PC-3 (cell line): ENCODE measurements at regions not wholly inside any gene's neighbourhood (a gene's known extent, or its start where the extent isn't known, plus 50 kb on each side); places are given as distances from the start of the nearest gene placed in this dataset.

ENCODE experiments used
- ATAC-seq: fragments of 200-7000 bp; cut with Tn5 transposase; 2 replicates; pipeline ENCODE4 v1.9.1; 2020; ENCODE audit warnings: mild to moderate bottlenecking, moderate library complexity
- BruUV-seq: library from RNA; stranded (reverse); fragments of 400-500 nt; replicated peaks from 2 replicates; lab custom pipeline; 2021; lab: Mats Ljungman, UMichigan
- CTCF ChIA-PET: fragments of 300-600 bp; sonication (Branson Sonifier 250); formaldehyde crosslinking; loops from one replicate; lab custom pipeline; 2022; ENCODE audit warnings: antibody characterized with exemption; lab: Charles Lee
- POLR2A ChIA-PET: fragments of 300-600 bp; sonication (Branson Sonifier 250); formaldehyde crosslinking; loops from one replicate; lab custom pipeline; 2022; ENCODE audit warnings: antibody characterized with exemption; ENCODE audit not compliant: unreplicated experiment; lab: Charles Lee
- DNase-seq: peaks from one replicate; pipeline ENCODE4 v3.0.0-alpha.2; 2015
- H2AFZ ChIP-seq: fragments of 300-600 bp; sonication (generic); 2 replicates; pipeline ENCODE4 v1.6.0; 2016; ENCODE audit warnings: antibody characterized with exemption, low read length
- H3F3A ChIP-seq: fragments of 300-600 bp; sonication (generic); one replicate; pipeline ENCODE4 v1.6.0; 2017; ENCODE audit warnings: antibody characterized with exemption, low read length, control low read depth, mild to moderate bottlenecking; ENCODE audit not compliant: unreplicated experiment
- H3K27ac ChIP-seq: fragments of 300-600 bp; sonication (generic); 2 replicates; pipeline ENCODE4 v1.5.1; 2016; ENCODE audit warnings: mild to moderate bottlenecking, low read length
- H3K27me3 ChIP-seq: fragments of 300-600 bp; sonication (generic); 2 replicates; pipeline ENCODE4 v1.6.1; 2016; ENCODE audit warnings: low read length, mixed read lengths
- H3K36me3 ChIP-seq: fragments of 300-600 bp; sonication (generic); 2 replicates; pipeline ENCODE4 v1.6.1; 2016; ENCODE audit warnings: low read depth, mixed run types, low read length, mixed read lengths
- H3K4me1 ChIP-seq: fragments of 300-600 bp; sonication (generic); 2 replicates; pipeline ENCODE4 v1.5.1; 2016; ENCODE audit warnings: low read length; ENCODE audit not compliant: insufficient read depth
- H3K4me2 ChIP-seq: fragments of 300-600 bp; sonication (generic); 2 replicates; pipeline ENCODE4 v1.6.0; 2016; ENCODE audit warnings: low read length
- H3K4me3 ChIP-seq: fragments of 300-600 bp; sonication (generic); 2 replicates; pipeline ENCODE4 v1.5.1; 2016; ENCODE audit warnings: mild to moderate bottlenecking, low read length, mixed read lengths
- H3K79me2 ChIP-seq: fragments of 300-600 bp; sonication (generic); 2 replicates; pipeline ENCODE4 v1.6.1; 2017; ENCODE audit warnings: low read length, mixed read lengths
- H3K9ac ChIP-seq: fragments of 300-600 bp; sonication (generic); 2 replicates; pipeline ENCODE4 v1.6.0; 2016; ENCODE audit warnings: mild to moderate bottlenecking, low read length
- H3K9me2 ChIP-seq: fragments of 300-600 bp; sonication (generic); replicated peaks from 2 replicates; pipeline ENCODE4 v1.6.1; 2016; ENCODE audit warnings: mixed run types, low read length, mixed read lengths
- H3K9me3 ChIP-seq: fragments of 300-600 bp; sonication (generic); 2 replicates; pipeline ENCODE4 v1.6.1; 2016; ENCODE audit warnings: low read length, mixed read lengths
- H4K20me1 ChIP-seq: fragments of 300-600 bp; sonication (generic); 2 replicates; pipeline ENCODE4 v1.6.1; 2016; ENCODE audit warnings: low read length, mixed read lengths
- EZH2 ChIP-seq: fragments of 300-600 bp; sonication (generic); IDR thresholded peaks from one replicate; pipeline ENCODE4 v1.6.1; 2017; ENCODE audit warnings: antibody characterized with exemption, mild to moderate bottlenecking, low read length; ENCODE audit not compliant: unreplicated experiment
- EZH2phosphoT487 ChIP-seq: fragments of 300-600 bp; sonication (generic); IDR thresholded peaks from 2 replicates; pipeline ENCODE4 v1.6.1; 2018; ENCODE audit warnings: mild to moderate bottlenecking, antibody characterized with exemption, low read length, borderline replicate concordance
- intact Hi-C: fragments of 100-400 bp; cut with micrococcal nuclease; formaldehyde crosslinking; loops from 2 replicates; pipeline ENCODE4 v1.9.0; 2023
- TF ChIP-seq, protein P1 (sequence below): fragments of 300-600 bp; sonication (generic); conservative IDR thresholded peaks from 2 replicates; pipeline ENCODE4 v1.5.1; 2017; ENCODE audit warnings: antibody characterized with exemption, low read depth, mild to moderate bottlenecking, low read length

DNA sequence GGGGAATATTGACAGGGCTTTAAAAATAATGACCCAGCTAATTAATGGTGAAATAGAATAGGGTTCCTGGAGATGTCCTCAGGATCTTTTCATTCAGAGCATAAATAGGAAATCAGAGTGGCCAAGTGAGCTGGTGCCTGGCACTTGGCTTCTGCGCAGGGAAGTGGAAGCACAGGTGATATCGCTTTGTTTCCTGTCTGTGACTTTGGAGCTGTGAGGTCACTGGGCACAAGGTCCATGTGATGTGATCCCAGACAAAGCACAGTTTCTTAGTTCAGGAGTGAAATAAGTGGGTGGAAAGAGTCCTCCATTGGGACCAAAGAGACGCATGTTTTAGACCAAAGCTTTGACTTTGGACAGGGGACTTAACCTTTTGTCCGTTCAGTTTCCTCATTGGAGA is 338.3 kb downstream of the CYRIA start:
- Histone ChIP-seq H3K4me2 (no peak overlapping the region), H3K27ac (no peak overlapping the region), H3F3A (no peaks in the 10 kb centered on the region), H3K9me3 (no peaks in the 10 kb centered on the region), H3K9ac (no peak overlapping the region), H3K27me3 (no peaks in the 10 kb centered on the region), H3K4me1 (no peaks in the 10 kb centered on the region), H3K4me3 (no peak overlapping the region), H3K36me3 (no peaks in the 10 kb centered on the region), H3K9me2 (no peaks in the 10 kb centered on the region), H4K20me1 (no peaks in the 10 kb centered on the region), H3K79me2 (no peaks in the 10 kb centered on the region), H2AFZ (no peak overlapping the region)
- DNase-seq (no peak), ATAC-seq (no peak)
- POLR2A ChIA-PET = no interaction called here
- TF ChIP-seq EZH2phosphoT487 (no peak), EZH2 (no peak)
- TF ChIP-seq, protein P1, sequence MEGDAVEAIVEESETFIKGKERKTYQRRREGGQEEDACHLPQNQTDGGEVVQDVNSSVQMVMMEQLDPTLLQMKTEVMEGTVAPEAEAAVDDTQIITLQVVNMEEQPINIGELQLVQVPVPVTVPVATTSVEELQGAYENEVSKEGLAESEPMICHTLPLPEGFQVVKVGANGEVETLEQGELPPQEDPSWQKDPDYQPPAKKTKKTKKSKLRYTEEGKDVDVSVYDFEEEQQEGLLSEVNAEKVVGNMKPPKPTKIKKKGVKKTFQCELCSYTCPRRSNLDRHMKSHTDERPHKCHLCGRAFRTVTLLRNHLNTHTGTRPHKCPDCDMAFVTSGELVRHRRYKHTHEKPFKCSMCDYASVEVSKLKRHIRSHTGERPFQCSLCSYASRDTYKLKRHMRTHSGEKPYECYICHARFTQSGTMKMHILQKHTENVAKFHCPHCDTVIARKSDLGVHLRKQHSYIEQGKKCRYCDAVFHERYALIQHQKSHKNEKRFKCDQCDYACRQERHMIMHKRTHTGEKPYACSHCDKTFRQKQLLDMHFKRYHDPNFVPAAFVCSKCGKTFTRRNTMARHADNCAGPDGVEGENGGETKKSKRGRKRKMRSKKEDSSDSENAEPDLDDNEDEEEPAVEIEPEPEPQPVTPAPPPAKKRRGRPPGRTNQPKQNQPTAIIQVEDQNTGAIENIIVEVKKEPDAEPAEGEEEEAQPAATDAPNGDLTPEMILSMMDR = no peak
- no TSS peak for BruUV-seq
- CTCF ChIA-PET = no interaction called here
- intact Hi-C loops = no loop called here

DNA sequence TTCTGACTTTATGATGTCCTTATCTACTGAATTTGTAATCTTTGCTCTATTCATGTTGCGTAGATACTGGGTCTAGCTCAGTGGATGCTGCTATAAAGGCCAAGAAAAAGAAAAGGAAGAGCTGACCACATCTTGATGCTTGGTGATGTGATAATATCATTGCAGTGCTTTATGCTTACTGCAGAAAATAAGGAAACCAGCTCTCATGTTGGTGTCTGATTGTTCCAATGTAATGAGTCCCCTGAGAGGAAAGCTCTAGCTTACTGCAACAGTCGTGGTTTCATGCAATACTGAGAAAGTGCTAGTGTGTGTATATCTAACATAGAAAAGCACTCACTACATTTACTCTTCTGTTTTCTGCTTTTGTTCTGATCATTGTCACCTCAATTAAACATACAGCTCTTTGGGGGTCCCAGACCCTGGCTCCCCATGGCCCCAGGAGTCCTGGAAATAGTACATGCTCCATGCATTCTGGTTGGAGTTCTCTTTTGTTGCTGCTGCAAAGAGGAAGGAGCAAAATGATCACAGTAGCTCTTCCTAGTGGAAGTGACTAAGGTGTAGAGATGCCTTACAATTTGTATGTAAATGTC is 338.8 kb downstream of the CYRIA start:
- Histone ChIP-seq H3K9ac (no peak overlapping the region), H3K4me2 (no peak overlapping the region), H3K36me3 (no peaks in the 10 kb centered on the region), H3K27ac (no peak overlapping the region), H3K27me3 (no peaks in the 10 kb centered on the region), H3K9me2 (no peaks in the 10 kb centered on the region), H3F3A (no peaks in the 10 kb centered on the region), H3K4me1 (no peaks in the 10 kb centered on the region), H3K9me3 (no peaks in the 10 kb centered on the region), H2AFZ (no peak overlapping the region), H3K79me2 (no peaks in the 10 kb centered on the region), H4K20me1 (no peaks in the 10 kb centered on the region), H3K4me3 (no peak overlapping the region)
- TF ChIP-seq EZH2phosphoT487 = no peak
- TF ChIP-seq, protein P1 = no peak
- no peak for TF ChIP-seq EZH2
- ATAC-seq (no peak), DNase-seq (no peak)
- intact Hi-C loops = no loop called here
- CTCF ChIA-PET = no interaction called here
- no TSS peak for BruUV-seq
- POLR2A ChIA-PET = no interaction called here

DNA sequence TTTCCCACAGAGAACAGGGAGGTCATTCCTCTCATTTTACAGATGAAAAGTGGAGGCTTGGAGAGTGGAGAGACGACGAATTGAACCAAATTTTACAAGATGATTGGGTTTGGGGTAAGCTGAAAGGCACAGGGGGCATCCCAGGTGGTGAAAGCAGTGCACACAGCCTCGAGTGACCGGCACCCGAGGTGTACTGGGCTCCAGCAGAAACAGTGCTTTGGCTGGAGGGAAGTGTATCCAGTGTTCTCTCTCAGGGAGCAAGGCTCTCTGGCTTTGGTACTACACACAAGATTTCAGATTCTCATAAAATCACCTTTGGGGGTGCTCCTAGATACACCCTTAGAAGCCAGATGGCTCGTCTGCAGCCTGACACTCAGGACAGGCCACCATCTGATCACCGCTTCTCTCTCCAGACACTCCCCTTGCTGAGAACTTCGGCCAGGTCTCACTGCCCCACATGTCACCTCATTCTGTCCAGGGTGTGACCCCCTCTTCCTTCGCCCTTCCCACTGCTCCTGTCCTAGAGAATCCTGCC is 339.6 kb downstream of the CYRIA start:
- intact Hi-C loops = no loop called here
- DNase-seq (no peak), ATAC-seq (no peak)
- H3K9me3 ChIP-seq = no peaks in the 10 kb centered on the region
- H3K4me3 ChIP-seq = no peak overlapping the region
- no peaks in the 10 kb centered on the region for H3K27me3 ChIP-seq
- no peak overlapping the region for H2AFZ ChIP-seq
- H3K36me3 ChIP-seq = no peaks in the 10 kb centered on the region
- no peaks in the 10 kb centered on the region for H3K79me2 ChIP-seq
- no peak overlapping the region for H3K9ac ChIP-seq
- no peaks in the 10 kb centered on the region for H3K4me1 ChIP-seq
- POLR2A ChIA-PET = no interaction called here
- CTCF ChIA-PET = no interaction called here
- no peaks in the 10 kb centered on the region for H3K9me2 ChIP-seq
- H3F3A ChIP-seq = no peaks in the 10 kb centered on the region
- no peak overlapping the region for H3K27ac ChIP-seq
- H3K4me2 ChIP-seq = no peak overlapping the region
- TF ChIP-seq EZH2 = no peak
- TF ChIP-seq, protein P1 = no peak
- no peak for TF ChIP-seq EZH2phosphoT487
- H4K20me1 ChIP-seq = no peaks in the 10 kb centered on the region
- no TSS peak for BruUV-seq
